LNCaP clone FGC (cell line): ENCODE measurements at regions not wholly inside any gene's neighbourhood (a gene's known extent, or its start where the extent isn't known, plus 50 kb on each side); places are given as distances from the start of the nearest gene placed in this dataset.
"Not testable (repeated sequence)": the region's sequence is repeated elsewhere in the genome, so short reads cannot be mapped to it uniquely, and the experiment has no call there.

Experiments
- DNase-seq: peaks from one replicate; pipeline ENCODE4 v3.0.0-alpha.2; 2011; ENCODE audit warnings: low read depth
- H3K4me3 ChIP-seq: 2 replicates; pipeline ENCODE4 v1.5.1; 2011; ENCODE audit warnings: mild to moderate bottlenecking, low read depth, low read length, control low read depth
- TF ChIP-seq, protein P1 (sequence below): IDR thresholded peaks from 2 replicates; pipeline ENCODE4 v1.5.1; 2012; ENCODE audit warnings: mild to moderate bottlenecking; ENCODE audit not compliant: control insufficient read depth, insufficient read depth; ENCODE audit errors: extremely low read depth

DNA sequence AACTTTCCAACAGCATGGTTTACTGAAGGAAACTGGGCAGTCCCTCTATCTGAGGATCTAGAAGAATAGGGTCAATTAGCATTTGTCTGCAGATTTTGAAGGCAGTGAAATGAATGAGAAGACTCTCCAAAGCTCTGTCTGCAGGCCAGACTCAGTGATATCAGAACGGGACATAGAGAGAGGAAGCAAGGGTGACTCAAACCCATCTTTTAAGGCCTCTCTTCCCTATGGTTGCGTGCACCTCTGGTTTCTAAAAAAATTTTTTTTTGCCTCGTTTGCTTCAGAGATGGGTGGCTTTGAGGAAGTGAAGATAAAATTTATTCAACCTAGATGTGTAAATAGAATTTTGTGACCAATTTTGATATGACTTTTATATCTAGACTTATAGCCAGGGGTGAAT lies 71.9 kb upstream of the HOXC13 start:
- H3K4me3 ChIP-seq, result no peak overlapping the region
- no peak for DNase-seq
- TF ChIP-seq, protein P1, sequence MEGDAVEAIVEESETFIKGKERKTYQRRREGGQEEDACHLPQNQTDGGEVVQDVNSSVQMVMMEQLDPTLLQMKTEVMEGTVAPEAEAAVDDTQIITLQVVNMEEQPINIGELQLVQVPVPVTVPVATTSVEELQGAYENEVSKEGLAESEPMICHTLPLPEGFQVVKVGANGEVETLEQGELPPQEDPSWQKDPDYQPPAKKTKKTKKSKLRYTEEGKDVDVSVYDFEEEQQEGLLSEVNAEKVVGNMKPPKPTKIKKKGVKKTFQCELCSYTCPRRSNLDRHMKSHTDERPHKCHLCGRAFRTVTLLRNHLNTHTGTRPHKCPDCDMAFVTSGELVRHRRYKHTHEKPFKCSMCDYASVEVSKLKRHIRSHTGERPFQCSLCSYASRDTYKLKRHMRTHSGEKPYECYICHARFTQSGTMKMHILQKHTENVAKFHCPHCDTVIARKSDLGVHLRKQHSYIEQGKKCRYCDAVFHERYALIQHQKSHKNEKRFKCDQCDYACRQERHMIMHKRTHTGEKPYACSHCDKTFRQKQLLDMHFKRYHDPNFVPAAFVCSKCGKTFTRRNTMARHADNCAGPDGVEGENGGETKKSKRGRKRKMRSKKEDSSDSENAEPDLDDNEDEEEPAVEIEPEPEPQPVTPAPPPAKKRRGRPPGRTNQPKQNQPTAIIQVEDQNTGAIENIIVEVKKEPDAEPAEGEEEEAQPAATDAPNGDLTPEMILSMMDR, result no peak

DNA sequence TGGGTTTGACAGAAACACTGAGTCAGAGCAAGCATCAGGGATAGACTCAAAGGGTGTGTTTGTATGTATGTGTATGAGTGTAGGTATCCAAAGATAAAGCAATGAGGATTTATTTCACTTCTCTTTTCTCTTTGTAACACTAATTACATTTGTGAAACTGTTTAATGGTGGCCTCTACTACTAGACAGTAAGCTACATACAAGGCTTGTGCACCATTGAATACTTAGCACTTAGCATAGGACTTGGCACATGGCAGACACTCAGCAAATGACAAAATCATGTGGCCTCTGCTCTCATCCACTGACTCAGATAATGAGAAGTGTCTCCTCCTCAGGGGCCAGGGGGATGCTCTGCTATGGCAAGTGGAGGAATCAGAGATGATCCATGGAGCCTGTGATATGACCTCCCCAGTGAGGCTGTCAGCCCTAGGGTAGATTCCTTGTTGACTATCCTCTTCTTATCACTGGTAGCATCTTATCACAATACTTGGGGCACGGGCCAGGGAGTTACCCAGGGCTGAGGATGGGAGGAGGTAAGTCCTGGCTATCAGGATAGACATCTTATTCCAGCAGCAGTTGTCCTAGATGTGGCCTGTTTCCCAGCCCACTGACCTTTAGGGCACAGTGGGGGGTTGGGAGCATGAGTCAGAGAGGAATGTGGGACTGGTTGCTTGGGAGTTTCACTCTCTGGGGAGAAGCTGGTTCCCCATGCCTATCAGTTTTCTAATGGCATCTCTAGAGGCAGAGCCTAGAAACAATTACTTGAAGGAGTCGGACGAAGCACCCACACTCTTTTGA lies 71.2 kb upstream of the HOXC13 start:
- TF ChIP-seq, protein P1, result no peak
- no peak for DNase-seq

DNA sequence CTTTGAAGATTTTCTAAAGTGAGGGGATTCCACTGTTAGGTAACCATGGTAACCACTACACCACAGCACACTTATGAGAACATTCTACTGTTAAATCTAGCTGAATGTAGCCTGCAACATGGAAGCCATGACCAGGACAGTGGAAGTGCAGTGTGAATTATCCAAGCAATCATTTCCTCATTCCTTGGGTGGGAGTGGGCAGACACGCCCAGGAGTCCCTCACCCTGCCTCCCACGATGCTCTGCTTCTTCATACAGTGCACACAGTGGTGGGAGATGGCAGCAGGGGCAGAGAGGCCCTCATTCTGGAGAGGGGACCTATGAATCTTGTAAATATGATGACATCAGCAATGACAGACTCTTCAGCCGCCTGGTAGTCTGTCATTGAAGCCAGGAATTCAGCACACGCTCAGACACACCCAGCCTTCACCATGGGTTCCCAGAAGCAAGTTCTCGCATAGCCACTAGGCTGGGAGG lies 70.1 kb upstream of the HOXC13 start:
- DNase-seq, result no peak
- H3K4me3 ChIP-seq, result no peak overlapping the region
- TF ChIP-seq, protein P1, result no peak

More for the DNA sequence above, 71.2 kb upstream of the HOXC13 start:
- no peak overlapping the region for H3K4me3 ChIP-seq

DNA sequence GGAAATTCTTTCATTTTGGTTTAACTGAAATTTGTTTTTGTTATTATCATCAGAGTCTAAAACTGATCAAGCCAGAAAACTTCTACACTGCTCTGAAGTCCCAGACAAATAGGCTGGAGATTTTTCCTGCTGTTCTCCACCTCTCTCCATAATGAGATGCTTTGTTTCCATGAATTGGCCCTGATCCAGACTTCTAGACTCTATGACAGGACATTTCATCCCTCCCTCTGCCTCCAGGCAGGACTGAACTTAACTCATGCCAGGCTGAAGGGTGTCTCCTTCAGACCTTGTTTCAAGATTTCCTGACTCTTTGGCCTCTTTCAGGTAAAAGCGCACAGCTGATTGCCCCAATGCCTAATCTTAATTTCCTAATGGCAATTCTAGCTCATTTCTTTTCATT lies 69.1 kb upstream of the HOXC13 start:
- TF ChIP-seq, protein P1, result no peak
- DNase-seq, result no peak
- no peak overlapping the region for H3K4me3 ChIP-seq

DNA sequence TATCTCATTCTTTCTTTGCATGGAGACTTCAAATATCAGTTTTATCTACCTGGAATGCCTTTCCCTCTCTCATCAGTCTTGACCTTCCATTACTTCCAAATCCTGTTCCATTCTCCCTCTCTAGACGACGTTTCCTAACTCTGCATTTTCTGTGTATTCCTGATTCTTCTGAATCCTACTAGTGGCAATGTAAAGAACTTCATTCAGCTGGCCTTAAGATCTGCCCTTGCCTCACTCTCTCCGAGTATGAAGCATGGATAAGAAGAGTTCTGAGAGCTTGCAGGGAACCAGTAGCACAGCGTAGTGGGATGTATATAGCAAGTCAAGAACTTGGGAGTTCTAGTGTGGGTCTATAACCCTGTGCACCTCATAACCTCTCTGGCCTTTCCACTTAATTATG lies 68.5 kb upstream of the HOXC13 start:
- no peak for DNase-seq
- TF ChIP-seq, protein P1, result no peak
- H3K4me3 ChIP-seq, result no peak overlapping the region

DNA sequence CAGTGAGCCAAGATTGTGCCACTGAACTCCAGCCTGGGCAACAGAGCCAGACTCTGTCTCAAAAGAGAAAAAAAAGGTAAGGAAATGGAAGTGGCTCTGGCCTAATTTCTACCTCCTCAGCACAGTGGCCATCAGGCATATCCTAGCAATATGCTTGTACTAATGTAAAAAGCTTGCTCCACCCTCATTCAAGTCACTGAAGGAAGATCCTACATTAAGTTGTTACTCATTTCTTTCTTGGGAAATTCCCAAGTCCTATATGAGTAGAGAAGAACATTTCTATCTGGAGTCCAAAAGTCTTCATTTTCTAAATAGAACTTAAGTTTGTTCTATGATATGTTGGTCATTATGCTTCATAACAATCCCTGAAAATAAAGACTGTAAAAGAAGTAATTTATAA lies 67.3 kb upstream of the HOXC13 start:
- TF ChIP-seq, protein P1, result no peak
- DNase-seq, result no peak
- H3K4me3 ChIP-seq, result no peak overlapping the region

DNA sequence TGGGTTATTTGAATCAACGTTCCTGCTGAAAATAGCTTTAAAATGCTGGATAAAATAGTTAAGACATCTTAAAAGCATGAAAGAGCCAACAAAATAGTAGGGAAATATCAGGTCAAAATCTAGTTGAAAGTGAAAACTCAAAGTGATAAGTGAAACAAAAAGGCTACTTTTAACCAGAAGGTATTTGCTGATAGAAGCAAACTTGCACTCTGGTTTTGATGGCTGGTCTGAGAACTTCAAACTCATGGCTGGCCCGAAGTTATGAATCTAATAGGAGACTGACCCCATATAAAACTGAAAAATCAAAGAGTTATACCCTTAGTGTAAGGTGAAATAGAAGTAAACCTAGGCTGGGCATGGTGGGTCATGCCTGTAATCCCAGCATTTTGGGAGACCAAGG lies 66.3 kb upstream of the HOXC13 start:
- TF ChIP-seq, protein P1, result no peak
- no peak overlapping the region for H3K4me3 ChIP-seq
- DNase-seq, result no peak

DNA sequence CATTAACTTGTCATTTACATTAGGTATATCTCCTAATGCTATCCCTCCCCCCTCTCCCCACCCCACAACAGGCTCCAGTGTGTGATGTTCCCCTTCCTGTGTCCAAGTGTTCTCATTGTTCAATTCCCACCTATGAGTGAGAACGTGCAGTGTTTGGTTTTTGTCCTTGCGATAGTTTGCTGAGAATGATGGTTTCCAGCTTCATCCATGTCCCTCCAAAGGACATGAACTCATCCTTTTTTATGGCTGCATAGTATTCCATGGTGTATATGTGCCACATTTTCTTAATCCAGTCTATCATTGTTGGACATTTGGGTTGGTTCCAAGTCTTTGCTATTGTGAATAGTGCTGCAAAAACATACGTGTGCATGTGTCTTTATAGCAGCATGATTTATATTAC lies 60.7 kb upstream of the HOXC13 start:
- not testable (repeated sequence) for H3K4me3 ChIP-seq, DNase-seq
